Sigmoid colon (tissue), 6 donors: ENCODE measurements at regions not wholly inside any gene's neighbourhood (a gene's known extent, or its start where the extent isn't known, plus 50 kb on each side); places are given as distances from the start of the nearest gene placed in this dataset.

Source experiments
- DNase-seq: peaks from one replicate; pipeline ENCODE4 v3.0.0-alpha.2; 2019
- H3K27ac ChIP-seq, 4 donors: fragments of 200-600 bp; sonication (generic); one replicate each; pipeline ENCODE4 v1.5.1; 2016 to 2019; ENCODE audit warnings: mild to moderate bottlenecking in 1 of 4
- H3K27me3 ChIP-seq, 3 donors: fragments of 200-600 bp; sonication (generic); one replicate each; pipeline ENCODE4 v1.5.1; 2019; ENCODE audit warnings: mild to moderate bottlenecking in 1 of 3
- H3K36me3 ChIP-seq, 4 donors: fragments of 200-600 bp; sonication (generic); one replicate each; pipeline ENCODE4 v1.5.1; 2016 to 2019
- H3K4me1 ChIP-seq, 4 donors: fragments of 200-600 bp; sonication (generic); one replicate each; pipeline ENCODE4 v1.5.1; 2017 to 2019
- H3K4me3 ChIP-seq, 4 donors: fragments of 200-600 bp; sonication (generic); one replicate each; pipeline ENCODE4 v1.5.1; 2017 to 2019; ENCODE audit warnings: mild to moderate bottlenecking in 2 of 4, moderate library complexity in 1 of 4
- H3K9me3 ChIP-seq, 4 donors: fragments of 200-600 bp in 3 of 4; sonication (generic) in 3 of 4; one replicate each; pipeline versions ENCODE4 v1.5.1 to v1.6.1; 2013 to 2019
- CTCF ChIP-seq, 4 experiments: fragments of 450-650 bp in 3 of 4; fragments of 200-600 bp in 1 of 4; IDR thresholded peaks; one replicate each; pipeline ENCODE4 v1.5.1; 2016 to 2019; ENCODE audit warnings: antibody characterized with exemption in 4 of 4, mild to moderate bottlenecking in 3 of 4, moderate library complexity in 2 of 4
- EP300 ChIP-seq, 4 donors: sonication (generic); formaldehyde crosslinking; IDR thresholded peaks; one replicate each; pipeline ENCODE4 v1.6.1; 2017; ENCODE audit warnings: antibody characterized with exemption in 4 of 4
- POLR2A ChIP-seq, 2 donors: fragments of 450-650 bp; IDR thresholded peaks; one replicate each; pipeline ENCODE4 v1.6.1; 2016; ENCODE audit warnings: antibody characterized with exemption in 2 of 2, mild to moderate bottlenecking in 2 of 2, moderate library complexity in 2 of 2
- POLR2AphosphoS5 ChIP-seq, 4 donors: sonication (generic); formaldehyde crosslinking; IDR thresholded peaks; one replicate each; pipeline ENCODE4 v1.6.1; 2017; ENCODE audit warnings: antibody characterized with exemption in 4 of 4
- WGBS, 2 donors: extraction: QIAGEN DNeasy Blood & Tissue Kit; methylation state at CpG; one replicate each; pipeline ENCODE4 v1.1.7; 2013; 5-methylcytosine and 5-hydroxymethylcytosine counted together
- intact Hi-C: fragments of 100-400 bp; cut with DNase I; formaldehyde crosslinking; loops from one replicate; pipeline ENCODE4 v1.15.1; 2023
- donor health status: healthy with polysubstance abuse.
- donor health status: healthy.

- H3K36me3 ChIP-seq = no peaks in the 10 kb centered on the region
- no peak for DNase-seq
- no peaks in the 10 kb centered on the region for H3K9me3 ChIP-seq
- no peak overlapping the region for H3K27ac ChIP-seq
- intact Hi-C loops = no loop called here
- no peak overlapping the region for H3K4me3 ChIP-seq
- no peaks in the 10 kb centered on the region for H3K27me3 ChIP-seq
- peaks cover 0 to 11% (median 5%) of the 10 kb centered on the region in 4 donors for H3K4me1 ChIP-seq
- WGBS, 2 donors = 5 to 23% methylated on average over 1 of the region's 1 CpG
- TF ChIP-seq EP300 (IDR thresholded peaks at IDR 0.05) (no peak), POLR2AphosphoS5 (IDR thresholded peaks at IDR 0.05) (no peak), POLR2A (IDR thresholded peaks at IDR 0.05) (no peak), CTCF (IDR thresholded peaks at IDR 0.05) (no peak)
Measured at GRCh38 chr15:47422881-47423665, 294.2 kb upstream of the SEMA6D start.

- no peaks in the 10 kb centered on the region for H3K36me3 ChIP-seq
Measured at GRCh38 chr15:47427463-47427862, 289.8 kb upstream of the SEMA6D start.

GRCh38 chr15:47429376-47429775 is 287.9 kb upstream of the SEMA6D start:
- H3K4me1 ChIP-seq = peaks cover 0 to 3% (median 0%) of the 10 kb centered on the region in 4 donors
- H3K9me3 ChIP-seq = peaks cover 0 to 2% (median 0%) of the 10 kb centered on the region in 4 donors
- H3K4me3 ChIP-seq = no peak overlapping the region
- no peak for DNase-seq
- no peak overlapping the region for H3K27ac ChIP-seq
- TF ChIP-seq CTCF (IDR thresholded peaks at IDR 0.05) (no peak), EP300 (IDR thresholded peaks at IDR 0.05) (no peak), POLR2A (IDR thresholded peaks at IDR 0.05) (no peak), POLR2AphosphoS5 (IDR thresholded peaks at IDR 0.05) (no peak)
- no peaks in the 10 kb centered on the region for H3K27me3 ChIP-seq
- H3K36me3 ChIP-seq = no peaks in the 10 kb centered on the region
- intact Hi-C loops = no loop called here
- 85 to 89% methylated on average over 1 of the region's 1 CpG for WGBS, 2 donors

More at GRCh38 chr15:47427463-47427862, 289.8 kb upstream of the SEMA6D start:
- Histone ChIP-seq H3K4me1 (peaks cover 0 to 11% (median 4%) of the 10 kb centered on the region in 4 donors), H3K4me3 (no peak overlapping the region), H3K9me3 (no peaks in the 10 kb centered on the region), H3K27me3 (no peaks in the 10 kb centered on the region), H3K27ac (no peak overlapping the region)
- 17 to 66% methylated on average over 1 of the region's 1 CpG for WGBS, 2 donors
- intact Hi-C loops = no loop called here
- DNase-seq = no peak
- TF ChIP-seq POLR2AphosphoS5 (IDR thresholded peaks at IDR 0.05) (no peak), POLR2A (IDR thresholded peaks at IDR 0.05) (no peak), CTCF (IDR thresholded peaks at IDR 0.05) (no peak), EP300 (IDR thresholded peaks at IDR 0.05) (no peak)

- intact Hi-C loops = no loop called here
- Histone ChIP-seq H3K36me3 (no peaks in the 10 kb centered on the region), H3K4me3 (no peak overlapping the region), H3K4me1 (peaks cover 0 to 3% (median 0%) of the 10 kb centered on the region in 4 donors), H3K27me3 (no peaks in the 10 kb centered on the region), H3K9me3 (peaks cover 0 to 2% (median 0%) of the 10 kb centered on the region in 4 donors), H3K27ac (no peak overlapping the region)
- TF ChIP-seq POLR2A (IDR thresholded peaks at IDR 0.05) (no peak), EP300 (IDR thresholded peaks at IDR 0.05) (no peak), POLR2AphosphoS5 (IDR thresholded peaks at IDR 0.05) (no peak)
- no peak for DNase-seq
- WGBS, 2 donors = 83 to 86% methylated on average over 3 of the region's 3 CpGs
Measured at GRCh38 chr15:47431501-47431900, 285.8 kb upstream of the SEMA6D start.

- Histone ChIP-seq H3K36me3 (no peaks in the 10 kb centered on the region), H3K4me1 (peaks cover 0 to 3% (median 0%) of the 10 kb centered on the region in 4 donors), H3K9me3 (peaks cover 0 to 2% (median 0%) of the 10 kb centered on the region in 4 donors), H3K4me3 (no peak overlapping the region), H3K27ac (no peak overlapping the region), H3K27me3 (no peaks in the 10 kb centered on the region)
- intact Hi-C loops = no loop called here
- DNase-seq = no peak
- no peak for TF ChIP-seq CTCF (IDR thresholded peaks at IDR 0.05)
- TF ChIP-seq POLR2AphosphoS5 (IDR thresholded peaks at IDR 0.05) = no peak
- no peak for TF ChIP-seq EP300 (IDR thresholded peaks at IDR 0.05)
- no peak for TF ChIP-seq POLR2A (IDR thresholded peaks at IDR 0.05)
Measured at GRCh38 chr15:47432826-47433225, 284.5 kb upstream of the SEMA6D start.
